T-helper 2 cell (primary cell): ENCODE measurements at regions not wholly inside any gene's neighbourhood (a gene's known extent, or its start where the extent isn't known, plus 50 kb on each side); places are given as distances from the start of the nearest gene placed in this dataset.
A peak's percentile ranks its signal among the peaks of the same experiment; 100 is the strongest.
"Not testable (repeated sequence)": the region's sequence is repeated elsewhere in the genome, so short reads cannot be mapped to it uniquely, and the experiment has no call there.

Source experiments
- DNase-seq, 5 experiments: peaks; one replicate each; pipeline versions ENCODE4 v3.0.0 to v3.0.0-alpha.2; 2012 to 2022

DNA sequence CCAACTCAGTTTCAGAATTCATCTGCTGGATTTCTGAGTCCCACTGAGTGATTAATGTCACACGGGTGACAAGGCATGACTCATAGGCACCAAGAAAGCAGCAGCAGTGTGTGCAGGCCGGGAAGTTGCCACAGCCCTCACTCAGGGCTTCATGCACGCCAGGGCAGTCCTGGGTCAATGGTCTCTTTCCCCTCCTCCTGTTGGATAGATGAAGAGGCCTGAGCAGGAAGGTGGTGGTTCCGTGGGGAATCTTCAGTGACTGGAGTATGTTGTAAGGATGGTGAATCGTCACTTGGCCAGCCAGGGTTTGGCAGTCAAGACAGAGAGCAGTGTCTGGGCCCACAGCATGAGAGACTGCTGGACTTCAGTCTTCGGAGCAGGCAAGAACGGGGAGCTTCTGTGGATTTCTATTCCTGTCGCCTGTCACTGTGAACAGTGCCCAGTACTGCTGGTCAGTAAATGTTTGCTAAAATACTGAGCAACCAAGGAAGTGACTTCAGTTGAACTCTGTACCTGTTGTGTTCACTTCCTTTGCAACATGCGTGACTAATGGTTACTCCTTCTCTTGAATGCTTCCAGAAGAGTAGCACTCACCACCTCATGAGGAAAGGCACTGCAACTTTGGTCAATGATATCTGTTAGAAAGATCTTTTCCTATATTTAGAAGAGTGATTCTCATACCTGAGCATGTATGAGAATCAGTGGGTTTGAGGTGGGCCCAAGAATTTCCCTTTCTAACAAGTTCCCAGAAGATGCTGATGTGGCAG lies 62.0 kb upstream of the CD93 start:
- peak in 1 of 5 experiments; percentile 61 for DNase-seq

DNA sequence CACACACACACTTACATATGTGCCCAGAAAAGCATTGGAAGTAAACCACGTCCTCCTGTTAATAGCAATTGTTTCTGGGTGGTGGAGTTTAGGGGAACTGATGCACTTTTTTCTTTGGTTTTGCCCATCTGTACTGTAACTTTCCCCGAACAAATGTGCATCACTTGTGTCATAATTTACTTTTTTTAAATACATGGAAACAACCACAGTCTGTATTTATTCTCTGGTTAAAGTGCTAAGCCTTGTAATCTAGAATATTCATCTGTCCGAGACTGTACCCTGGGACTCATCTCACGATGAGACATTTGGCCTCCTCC lies 61.5 kb upstream of the CD93 start:
- no peak for DNase-seq

DNA sequence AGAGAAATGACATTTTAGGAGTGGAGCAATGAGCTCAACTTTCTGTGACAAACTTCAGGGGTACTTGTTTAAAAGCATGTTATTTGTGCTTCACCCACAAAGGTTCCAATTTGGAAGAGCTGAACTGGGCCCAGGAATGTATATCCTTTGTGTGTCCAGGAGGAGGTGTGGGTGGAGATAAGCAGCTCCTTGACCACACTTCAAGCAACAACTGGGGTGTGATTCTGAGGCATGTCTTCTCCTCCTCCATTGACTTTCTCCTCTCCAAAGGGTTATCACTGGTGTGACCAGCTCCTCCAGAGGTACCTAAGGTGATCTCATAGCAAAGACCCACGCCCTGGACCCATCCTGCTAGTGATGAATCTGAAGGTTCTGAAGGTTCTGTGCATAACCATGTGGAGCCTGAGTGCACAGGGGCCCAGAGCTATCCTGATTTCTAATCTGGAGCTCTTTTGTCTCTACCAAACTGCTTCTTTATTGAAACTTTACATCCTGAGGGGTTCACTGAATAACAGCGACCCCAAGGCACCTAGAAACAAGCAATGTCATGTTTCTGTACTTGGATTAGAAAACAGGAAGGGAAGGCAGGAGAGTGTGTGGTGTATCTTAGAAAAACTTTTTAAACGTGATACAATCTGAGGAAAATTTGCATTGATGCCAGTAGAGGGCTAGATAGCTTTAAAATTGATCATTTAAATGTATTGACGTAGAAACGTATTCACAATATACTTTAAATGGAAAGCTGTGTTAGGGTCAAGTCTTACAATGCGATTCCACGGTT lies 60.9 kb upstream of the CD93 start:
- DNase-seq, result no peak

DNA sequence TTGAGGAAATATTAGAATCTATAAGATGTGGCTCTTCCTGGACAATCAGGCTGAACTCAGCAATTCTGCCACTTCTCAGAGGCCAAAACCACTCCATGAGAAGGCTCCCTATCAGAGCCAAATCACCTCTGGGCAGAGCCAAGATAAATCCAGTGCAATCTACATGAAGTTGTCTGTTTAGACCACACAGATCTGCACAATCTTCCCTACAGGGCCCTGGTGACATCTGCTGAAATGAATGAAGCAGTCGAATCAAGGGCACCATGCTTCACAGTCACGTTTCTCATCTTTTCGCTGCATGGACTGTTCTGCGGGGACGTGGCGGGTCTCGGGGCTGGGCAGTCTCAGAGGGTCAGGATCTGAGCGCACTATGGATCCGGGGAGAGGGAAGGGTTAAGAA lies 60.1 kb upstream of the CD93 start:
- no peak for DNase-seq

DNA sequence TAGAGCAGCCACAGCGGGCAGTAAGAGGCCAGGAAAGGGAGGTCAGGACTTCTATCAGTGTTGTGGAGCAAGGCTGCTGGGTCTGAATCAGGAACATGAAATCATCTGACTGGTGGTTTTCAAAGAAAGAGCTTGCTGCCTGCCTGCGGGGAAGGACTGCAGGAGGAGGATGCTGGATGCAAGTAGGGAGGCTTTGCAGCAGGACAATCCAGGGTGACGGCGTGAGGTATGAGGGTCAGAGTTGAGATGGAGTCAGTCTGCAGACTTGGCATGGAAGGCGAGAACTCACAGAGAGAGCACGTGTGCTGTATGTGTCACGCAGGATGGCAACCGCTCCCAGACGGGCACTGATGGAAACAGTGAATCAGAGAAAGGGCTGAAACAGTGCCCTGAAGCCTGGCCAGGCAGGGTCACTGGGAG lies 59.2 kb upstream of the CD93 start:
- no peak for DNase-seq

DNA sequence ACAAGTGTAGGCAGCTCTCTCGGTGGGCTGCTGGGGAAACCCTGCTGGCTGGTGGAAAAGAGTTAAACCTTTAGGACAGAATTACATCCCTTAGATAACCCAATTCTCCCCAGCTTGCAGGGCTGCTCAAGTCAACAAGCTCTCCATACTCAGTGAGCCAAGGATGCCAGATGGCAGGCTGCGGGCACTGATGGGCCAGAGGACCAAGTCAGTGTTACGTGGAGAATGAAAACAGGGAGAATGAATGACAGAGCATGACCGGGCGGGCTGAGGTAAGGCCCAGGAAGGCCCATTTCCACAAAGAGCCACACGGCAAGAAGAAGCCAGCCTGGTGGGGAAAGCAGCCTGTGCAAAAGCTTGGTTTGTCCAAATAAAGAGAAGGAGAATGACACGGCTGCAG lies 58.7 kb upstream of the CD93 start:
- no peak for DNase-seq

DNA sequence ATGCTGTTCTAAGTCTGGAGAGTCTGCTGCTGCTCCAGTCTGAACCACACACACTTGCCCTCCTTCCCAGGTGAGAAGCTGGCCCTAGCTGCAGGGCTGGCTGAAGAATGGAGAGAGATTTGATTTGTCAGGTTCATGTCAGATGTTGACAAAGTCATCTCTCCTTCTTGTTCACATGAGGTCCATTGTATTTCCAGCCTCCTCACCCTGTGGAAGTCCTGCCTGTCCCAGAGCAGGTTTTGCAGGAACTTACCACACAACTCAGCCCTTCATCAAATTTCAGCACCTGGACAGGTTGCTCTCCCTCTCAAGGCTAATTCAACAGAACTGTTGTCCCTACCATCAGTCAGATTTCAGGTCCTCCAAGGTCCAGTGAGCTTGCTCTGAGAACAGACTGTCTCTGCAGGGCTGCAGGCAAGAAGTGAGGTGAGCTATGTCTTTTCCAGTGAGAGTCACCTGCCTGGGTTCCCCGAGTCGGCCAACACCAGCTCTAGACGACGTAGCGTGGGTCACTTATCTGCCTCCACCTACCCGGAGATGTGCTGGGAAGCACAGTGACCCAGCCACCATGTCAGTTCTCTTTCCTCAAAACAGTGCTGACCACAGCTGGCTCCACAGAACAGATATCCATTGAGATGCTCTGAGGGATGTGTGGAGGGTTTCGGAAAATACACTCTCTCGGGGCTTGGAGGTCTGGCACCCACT lies 58.0 kb upstream of the CD93 start:
- DNase-seq, result no peak

DNA sequence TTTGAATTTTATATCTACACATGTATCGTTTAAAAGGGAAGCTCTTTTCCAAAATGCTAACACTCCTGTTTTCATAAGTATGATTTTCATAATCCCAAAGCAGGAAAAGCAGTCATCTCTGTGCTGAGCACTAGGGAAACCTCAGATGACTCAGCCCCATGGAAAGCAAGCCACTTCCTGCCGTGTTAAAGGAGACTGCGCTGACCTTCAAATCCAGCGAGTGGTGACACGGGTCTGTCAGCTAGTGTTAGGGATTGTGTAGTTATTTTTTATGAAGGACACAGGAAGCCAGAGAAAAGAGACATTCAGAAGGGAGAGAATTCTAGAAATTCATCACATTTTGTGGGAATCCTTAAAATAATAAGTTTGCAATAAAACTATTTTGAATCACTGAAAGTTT lies 57.0 kb upstream of the CD93 start:
- peak in 1 of 5 experiments; percentile 75 for DNase-seq

DNA sequence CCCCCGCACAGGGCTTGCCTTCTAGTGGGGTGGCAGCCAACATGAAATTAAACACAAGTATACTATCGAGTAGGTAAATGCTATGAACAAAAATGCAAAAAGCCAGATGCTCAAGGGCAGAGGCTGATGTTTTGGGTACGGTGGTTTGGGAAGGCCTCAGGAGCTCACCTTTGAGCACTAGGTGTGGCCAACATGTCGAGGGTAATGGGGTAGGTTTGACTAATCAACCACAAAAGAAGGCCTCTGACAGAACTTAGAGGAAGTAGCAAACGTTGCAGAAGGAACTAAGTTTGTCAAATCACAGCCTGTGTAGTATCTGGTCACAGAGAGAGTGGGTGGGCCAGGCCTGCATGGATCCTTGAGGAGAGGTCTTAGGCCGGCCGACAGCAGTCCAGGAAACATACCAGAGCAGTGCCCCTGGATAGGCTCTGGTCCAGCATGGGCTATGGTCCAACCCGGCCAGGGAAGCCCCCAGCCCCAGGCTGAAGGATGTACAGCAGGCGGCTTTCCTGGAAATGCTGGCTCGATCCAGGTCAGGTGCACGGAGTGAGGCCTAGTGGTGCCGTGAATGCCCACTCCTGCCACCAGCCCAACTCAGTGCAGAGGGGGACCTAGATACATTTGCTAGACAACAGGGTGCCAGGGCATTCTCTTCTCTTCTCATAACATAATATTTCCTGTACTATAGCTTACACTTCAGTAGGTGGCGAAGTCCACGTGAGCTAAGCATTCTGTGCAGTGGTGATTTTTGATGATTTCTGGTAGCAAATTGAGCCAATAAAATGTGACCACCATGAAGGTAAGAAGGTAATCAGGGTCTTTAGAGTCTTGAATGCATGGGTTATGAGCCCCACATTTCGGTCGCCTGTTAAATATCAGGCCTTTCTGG lies 56.3 kb upstream of the CD93 start:
- peak in 1 of 5 experiments; percentile 90 for DNase-seq

DNA sequence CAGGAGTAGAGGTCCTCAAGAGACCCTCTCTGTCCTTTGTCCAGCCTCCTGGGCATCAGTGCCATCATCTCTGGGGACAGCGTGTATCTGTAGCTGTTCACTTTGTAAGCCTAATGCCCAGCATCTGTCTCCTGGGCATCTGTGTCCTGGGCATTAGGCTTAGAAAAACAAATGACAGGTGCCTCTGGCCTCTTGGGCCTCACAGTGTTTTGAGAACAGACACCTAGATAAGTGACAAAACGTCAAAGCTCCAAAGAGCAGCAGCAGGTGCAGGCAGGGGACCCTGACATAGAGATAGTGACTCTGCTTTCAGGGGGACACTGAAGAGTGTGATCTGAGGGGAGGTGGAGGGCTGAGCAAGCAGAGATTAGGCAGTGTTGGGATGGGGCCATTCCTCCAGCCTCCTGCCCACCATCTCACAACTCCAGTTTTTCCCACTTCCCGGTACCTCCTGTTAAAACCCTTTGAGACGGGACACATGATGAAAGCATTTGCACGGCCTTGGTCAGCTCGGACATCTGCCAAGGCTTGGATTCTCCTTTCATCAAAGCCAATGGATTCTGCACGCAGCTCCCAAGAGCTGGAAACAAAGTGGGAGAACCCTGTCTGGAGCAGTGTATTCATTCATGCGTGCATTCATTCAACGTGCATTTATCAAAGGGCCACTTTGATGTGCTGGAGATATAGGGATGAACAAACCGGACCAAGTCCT lies 55.5 kb upstream of the CD93 start:
- DNase-seq, result no peak

DNA sequence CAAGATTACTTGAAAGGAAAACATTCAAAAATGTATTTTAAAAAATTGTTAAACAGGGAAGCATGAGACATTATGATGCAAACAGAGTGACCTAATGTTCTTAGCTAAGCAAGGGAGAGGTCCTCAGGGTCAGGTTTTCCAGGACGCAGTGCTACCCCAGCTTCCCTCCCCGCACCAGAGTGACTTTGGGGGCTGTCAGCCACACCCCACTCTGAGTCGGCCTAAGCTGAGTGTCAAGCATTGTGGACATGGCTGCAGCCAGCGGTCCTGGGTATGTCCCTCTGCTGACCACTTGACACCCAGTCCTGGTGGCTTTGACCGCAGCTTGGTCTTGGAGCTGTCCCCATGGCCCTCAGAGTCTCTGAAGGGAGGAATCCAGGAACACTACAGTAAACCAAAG lies 54.9 kb upstream of the CD93 start:
- no peak for DNase-seq

DNA sequence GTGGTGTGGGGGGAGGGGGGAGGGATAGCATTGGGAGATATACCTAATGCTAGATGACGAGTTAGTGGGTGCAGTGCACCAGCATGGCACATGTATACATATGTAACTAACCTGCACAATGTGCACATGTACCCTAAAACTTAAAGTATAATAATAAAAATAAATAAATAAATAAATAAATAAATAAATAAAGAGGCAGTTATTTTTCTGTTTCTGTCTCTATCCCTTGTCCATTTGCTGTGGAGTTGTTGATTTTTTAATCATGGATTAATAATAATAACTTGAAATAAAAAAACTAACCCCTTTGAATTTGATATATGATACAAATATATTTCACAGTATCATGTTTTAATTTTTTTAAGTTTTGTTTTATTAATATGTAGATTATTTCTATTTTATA lies 53.9 kb upstream of the CD93 start:
- not testable (repeated sequence) for DNase-seq

DNA sequence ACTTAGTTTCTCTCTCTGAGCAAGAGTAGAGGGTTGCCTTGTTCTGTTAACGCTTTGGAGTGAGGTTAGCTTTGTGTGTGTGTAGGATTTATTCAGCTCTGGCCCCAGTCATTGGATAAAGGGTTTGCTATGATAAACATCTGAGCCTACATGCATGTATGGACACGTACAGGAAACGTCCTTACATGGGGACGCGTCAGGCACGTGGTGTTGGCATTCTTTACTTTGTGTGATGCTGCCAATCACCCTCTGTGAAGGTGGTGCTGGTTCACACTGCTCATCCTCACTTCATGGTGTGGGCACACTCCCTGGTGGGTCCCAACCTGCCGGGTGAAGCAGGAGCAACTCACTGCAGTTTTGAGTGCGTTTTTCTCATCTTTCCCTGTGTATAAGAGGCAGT lies 53.4 kb upstream of the CD93 start:
- DNase-seq, result peak in 1 of 5 experiments; percentile 27

DNA sequence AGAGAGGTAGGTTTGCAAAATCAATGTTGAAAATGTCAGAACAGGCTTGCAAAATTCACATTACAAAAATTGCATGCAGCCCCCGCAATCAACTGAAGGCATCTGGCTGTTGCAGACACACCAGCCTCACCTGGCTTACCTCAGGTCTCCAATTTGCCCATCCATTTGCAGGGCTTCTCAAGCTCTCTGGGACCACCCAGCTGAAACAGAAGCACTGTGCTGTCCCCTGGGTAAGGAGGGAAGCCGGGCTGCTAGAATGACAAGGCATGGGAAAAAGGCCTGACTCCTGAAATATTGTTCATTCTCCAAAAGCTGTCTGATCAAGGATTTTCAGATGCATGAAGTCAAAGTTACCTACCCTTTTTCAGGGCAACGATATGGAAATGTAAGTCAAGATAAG lies 52.6 kb upstream of the CD93 start:
- no peak for DNase-seq

DNA sequence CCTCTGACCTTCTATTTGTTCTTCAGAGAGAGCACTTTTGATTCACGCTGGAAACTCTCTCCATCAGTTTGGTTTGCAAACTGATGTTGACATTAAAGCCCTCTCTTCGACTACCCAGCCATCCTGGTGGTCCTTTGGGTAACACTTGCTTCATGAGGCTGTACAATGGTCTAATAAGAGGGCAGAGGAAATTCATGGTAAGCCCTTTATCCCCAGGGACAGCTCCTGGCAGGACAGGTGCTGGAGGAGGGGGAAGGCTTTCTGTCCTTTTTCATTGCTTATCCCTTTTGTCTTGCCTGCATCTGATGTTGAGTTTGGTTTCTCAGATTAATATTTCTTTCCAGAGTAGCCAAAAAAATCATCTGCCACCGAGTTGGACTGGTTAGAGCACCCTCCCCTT lies 52.1 kb upstream of the CD93 start:
- DNase-seq, result no peak

DNA sequence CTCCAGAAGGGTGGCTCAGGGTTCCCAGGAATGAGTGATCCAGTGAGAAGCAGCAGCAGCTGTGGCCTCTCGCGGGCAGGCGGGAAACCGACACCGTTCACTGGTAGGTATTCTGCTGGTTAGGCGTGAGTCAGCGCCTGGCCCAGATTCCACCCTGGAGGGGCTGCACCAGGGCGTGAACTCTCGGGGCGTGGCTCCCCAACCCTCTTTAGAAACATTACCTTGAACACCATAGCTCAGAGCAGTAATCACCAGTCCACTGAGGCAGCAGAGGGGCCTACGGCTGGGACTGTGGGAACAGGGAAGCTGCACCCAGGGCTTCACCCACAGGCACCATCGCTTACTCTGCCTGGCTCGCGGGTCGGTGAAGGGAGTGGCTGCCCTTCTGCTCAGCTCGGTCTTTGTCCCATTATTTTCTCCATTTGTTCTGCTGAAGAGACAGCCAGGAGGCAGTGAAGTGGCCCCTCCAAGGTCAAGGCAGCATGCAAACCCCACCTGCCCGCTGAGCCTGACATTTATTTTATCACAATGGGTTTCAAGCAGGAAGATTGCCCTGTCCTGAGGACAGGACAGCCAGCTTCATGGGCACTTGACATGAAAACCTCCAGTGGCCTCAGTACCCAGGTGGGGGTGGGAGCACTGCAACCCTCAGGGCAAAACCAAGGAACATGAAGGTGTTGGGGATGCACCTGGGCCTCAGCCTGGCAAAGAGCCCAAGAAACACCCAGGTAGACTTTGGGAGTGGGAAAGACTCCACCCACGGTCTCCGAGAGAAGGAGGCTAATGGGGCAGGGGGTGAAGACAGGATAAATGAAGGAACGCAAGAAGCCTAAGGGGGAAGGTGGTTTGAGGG lies 51.0 kb upstream of the CD93 start:
- no peak for DNase-seq

DNA sequence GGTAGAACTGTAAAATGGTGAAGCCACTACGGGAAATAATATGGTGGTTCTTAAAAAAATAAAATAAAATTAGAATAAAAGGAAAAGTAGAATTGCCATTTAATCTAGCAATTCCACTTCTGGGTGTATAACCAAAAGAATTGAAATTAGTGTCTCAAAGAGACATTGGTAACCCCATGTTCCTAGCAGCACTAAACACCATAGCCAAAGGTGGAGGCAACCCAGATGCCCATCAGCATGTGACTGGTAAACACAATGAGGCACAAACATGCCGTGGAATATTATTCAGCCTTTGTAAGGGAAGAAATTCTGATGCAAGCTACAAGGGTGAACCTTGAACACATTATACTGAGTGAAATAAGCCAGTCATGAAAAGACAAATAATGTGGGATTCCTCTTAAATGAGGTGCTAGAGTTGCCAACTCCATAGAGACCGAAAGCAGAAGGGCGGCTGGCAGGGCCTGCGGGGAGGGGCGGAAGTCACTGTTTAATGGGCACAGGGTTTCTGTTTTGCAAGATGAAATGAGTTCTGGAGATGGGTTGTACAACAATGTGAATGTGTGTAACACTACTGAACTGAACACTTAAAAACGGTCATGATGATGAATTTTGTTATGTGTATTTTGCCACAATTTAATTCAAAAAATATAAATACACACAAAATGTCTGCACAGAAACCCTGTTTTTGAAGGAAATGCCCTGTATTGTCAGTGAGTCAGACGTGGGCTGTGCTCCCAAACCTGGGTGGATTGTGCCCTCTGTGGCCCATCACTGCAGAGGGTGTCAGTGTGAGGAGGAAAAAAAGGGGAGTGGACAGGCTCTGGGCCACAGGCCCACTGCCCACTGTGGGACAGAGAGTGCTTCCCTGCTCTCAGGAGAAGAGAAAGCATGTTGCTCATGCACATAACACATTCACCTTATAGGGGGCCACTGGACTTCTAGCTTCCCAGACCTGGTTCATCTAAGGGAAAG lies 49.6 kb upstream of the CD93 start:
- DNase-seq, result no peak
